HG03521 (cell line): ENCODE measurements at regions not wholly inside any gene's neighbourhood (a gene's known extent, or its start where the extent isn't known, plus 50 kb on each side); places are given as distances from the start of the nearest gene placed in this dataset.
"Not testable (repeated sequence)": the region's sequence is repeated elsewhere in the genome, so short reads cannot be mapped to it uniquely, and the experiment has no call there.

ENCODE experiments used
- ATAC-seq: cut with Tn5 transposase; IDR thresholded peaks from one replicate; pipeline ENCODE4 v1.9.1; 2021; ENCODE audit warnings: mild to moderate bottlenecking, moderate library complexity; ENCODE audit not compliant: unreplicated experiment

DNA sequence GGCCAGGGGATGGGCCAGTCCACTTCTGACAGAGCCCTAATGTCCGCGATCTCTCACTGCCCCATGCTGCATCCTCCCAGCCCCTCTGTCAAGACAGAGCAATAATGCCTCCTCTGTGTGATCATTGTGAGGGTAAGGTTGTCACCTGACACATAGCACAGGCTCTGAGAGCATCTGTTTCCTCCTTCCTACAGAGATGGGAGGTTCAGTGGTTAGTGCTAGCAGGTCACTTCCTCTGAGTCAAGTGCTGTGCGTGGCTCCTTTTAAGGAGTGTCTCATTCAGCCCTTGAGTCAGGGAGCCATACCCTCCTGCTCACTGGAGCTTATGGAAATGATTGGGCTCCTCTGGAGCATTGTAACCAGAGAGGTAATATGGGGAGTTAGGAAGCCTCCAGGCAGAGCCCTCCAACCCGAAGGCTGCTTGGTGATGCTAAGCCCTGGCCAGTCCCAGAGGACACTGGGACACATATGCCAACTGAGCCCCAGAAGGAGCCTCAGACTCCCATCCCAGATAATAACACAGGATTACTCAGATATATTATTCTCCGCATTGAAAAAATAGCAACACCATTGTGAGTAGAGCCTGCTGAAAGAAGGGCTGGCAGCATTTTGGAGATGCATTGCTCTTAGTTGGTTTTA is 189.0 kb downstream of the GALNT1 start:
- ATAC-seq = no peak

- ATAC-seq = no peak
Measured at GRCh38 chr18:35771172-35771571, 189.6 kb downstream of the GALNT1 start.

- no peak for ATAC-seq
Measured at GRCh38 chr18:35775887-35776286, 194.3 kb downstream of the GALNT1 start.

GRCh38 chr18:35776473-35776872 is 194.9 kb downstream of the GALNT1 start:
- ATAC-seq = no peak

- ATAC-seq = no peak
Measured at GRCh38 chr18:35777039-35777438, 195.4 kb upstream of the RMP24 start.

DNA sequence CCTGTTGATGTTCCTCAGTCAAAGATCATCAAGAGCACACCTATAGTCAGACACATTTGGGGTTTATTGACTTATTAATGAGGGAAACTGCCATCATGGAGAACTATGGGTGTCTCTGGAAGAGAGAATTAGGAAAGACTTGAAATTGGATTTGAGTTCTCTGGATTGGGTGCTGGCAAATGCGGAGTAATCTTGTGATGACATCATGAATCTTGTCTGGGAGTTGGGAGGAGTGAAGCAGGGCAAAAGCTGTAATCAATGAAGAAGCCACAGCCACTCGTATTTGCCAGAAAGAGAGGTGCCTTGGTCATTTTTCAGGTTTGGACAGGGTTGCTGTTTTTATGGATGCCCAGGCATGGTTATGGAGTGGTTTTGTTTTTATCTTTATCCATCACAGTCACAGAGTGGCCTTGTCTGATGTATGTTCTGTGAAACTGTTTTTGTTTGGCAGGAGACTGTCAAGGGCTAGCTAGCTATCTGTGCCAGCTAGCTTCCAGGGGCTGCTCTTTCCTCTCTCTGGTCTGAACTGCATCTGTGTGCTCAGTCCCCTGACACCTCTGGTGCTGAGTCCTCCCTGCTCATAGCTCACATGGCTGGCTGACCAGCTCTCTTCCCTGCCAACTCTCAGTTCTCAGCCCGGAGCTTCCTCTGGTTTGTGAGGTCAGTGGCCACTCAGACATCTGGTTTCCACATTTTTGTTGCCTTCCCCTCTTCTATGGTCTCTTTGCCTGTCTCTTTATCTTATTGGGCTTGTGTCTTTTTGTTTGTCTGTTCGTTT is 193.4 kb upstream of the RMP24 start:
- ATAC-seq = no peak

DNA sequence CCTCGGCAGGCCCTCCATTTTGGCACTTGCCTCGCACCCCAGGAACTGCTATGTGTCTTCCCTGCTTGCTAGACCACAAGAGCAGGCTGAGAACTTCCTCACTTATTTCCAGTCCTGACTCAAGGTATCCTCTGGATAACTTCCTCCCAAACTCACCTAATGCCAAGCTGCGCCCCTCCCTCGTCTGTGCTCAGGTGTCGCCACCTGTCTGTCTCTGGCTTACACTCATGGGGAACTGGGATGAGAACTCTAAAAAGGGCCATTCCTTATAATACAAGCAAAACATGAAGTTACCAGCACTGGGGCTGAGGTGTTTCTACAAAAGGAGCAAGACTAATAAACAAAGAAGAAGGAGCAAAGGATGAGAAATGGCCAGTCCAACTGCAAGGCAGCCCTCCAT is 191.5 kb upstream of the RMP24 start:
- ATAC-seq = no peak

- no peak for ATAC-seq
Measured at GRCh38 chr18:35782926-35783325, 189.6 kb upstream of the RMP24 start.

- no peak for ATAC-seq
Measured at GRCh38 chr18:35786365-35787042, 186.0 kb upstream of the RMP24 start.

- no peak for ATAC-seq
Measured at GRCh38 chr18:35789543-35789942, 182.9 kb upstream of the RMP24 start.

DNA sequence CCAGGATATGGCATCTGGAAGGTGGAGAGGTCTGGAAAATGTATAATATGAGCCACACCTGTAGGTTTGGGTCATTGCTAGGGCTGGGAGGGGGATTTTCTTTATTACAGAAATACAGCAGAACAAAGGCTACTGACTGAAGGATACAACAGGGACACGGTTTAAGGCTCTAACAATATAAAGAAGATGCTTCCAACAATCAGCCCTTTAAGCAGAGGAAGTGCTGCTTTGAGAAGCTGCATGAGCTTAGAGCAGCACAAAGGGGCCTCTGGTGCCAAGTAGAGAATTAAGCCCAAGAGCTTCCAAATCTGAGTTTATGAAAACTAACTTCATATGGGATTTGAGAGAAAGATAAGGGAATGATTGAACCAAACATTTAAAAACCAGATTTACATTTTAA is 174.5 kb upstream of the RMP24 start:
- no peak for ATAC-seq

DNA sequence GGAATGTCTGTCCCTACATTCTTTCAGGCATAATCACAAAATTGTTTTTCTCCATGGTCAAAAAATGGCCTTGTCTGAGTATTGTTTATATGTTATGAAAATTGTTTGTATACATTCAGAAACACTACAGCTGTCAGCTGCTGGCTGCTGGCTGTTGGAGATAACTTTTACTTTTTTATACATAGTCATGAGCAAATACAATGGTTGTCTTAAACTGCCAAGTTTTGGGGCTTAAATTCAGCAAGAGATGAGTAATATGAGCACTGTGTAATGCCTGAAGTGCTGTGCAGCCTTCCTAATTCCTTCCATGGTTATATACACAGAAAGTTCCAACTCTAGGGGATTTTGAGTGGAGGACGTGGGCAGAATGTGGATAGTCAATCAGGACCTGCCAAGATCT is 168.9 kb upstream of the RMP24 start:
- no peak for ATAC-seq

DNA sequence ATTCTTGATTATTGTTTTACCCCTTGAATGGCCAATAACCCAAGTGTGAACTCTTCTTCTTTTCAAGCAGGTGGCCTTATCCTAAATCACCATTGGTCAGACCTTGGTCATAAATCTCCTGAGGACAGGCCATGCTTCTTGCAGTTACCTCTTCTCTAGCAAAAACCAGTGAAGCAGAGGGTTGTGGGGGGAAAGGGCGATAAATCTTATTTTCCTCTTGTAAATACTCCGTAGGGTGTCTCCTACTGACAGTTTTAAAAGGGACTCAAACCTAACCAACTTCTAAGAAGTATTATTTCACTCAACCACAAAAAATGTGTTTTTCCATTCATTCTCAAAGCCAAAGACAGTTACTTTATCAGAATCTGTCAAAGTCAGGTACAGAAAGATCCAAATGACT is 168.1 kb upstream of the RMP24 start:
- ATAC-seq = no peak

DNA sequence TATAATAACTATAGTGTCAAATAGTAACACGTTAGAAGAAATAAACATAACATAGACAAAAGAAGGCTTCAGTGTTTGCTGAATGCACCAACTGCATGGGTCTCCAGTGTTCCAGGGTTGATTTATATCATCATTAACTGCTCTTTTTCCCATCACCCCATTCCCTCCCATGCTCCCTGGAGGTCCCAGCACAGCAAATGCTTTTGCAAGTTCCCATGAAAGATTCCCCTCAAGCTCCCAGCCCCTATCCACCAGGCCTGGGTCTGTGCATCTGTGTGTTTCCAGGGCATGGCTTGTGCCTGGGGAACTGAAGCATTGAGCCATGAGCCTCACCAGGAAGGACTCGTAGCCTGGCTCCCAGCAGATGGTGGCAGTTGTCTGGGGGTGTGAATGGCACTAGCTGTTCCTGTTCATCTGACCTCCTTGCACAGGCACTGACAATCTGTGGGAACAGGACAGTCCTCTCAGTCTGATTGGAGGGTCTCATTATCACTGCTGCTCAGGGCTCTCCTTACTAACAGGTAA is 164.6 kb upstream of the RMP24 start:
- ATAC-seq = no peak

GRCh38 chr18:35808796-35809195 is 163.7 kb upstream of the RMP24 start:
- ATAC-seq = no peak

DNA sequence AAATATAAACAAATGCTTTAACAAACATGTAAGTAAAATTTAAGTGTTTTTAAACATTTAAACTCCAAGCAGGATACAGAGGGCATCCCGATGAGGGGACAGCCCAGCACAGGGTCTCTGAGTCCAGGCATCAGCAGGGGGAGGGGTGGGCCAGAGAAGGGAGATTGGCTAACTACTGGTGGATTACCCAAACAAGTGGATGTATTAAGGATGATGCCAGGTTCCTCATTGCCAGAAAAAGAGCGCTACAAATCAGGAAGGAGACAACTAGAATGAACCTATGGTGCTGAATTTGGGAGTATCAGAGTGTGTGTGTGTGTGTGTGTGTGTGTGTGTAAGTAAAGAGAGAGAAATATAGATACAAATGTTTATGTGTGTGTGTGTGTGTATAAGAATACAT is 162.0 kb upstream of the RMP24 start:
- no peak for ATAC-seq

DNA sequence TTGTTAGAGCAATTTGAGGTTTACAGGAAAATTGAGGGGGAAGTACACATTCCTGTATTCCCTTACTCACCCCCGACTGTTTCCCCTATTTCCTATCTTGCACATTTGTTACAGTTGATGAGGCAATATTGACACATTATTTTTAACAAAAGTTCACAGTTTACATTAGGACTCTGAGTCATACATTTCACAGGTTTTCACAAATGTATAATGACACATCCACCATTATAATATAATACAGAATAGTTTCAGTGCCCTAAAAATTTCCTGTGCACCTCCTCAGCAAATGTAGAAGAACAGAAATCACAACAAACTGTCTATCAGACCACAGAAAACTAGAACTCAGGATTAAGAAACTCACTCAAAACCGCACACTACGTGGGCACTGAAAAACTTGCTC is 160.6 kb upstream of the RMP24 start:
- ATAC-seq = no peak

DNA sequence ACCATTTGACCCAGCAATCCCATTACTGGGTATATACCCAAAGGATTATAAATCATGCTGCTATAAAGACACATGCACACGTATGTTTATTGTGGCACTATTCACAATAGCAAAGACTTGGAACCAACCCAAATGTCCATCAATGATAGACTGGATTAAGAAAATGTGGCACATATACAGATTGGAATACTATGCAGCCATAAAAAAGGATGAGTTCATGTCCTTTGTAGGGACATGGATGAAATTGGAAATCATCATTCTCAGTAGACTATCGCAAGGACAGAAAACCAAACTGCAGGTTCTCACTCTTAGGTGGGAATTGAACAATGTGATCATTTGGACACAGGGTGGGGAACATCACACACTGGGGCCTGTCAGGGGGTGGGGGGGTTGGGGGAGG is 157.5 kb upstream of the RMP24 start:
- ATAC-seq = not testable (repeated sequence)

DNA sequence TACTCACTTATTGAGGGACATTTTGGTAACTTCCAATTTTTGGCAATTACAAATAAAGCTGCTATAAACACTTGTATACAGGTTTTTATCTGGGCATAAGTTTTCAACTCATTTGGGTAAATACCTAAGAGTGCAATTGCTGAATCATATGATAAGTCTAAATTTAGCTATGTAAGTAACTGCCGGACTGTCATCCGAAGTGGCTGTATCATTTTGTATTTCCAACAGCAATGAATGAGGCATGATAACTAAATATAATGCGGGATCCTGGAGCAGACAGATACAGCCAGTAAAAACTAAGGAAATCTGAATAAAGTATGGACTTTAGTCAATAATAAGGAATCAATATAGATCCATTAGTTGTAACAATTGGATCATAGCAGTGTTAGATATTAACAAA is 156.5 kb upstream of the RMP24 start:
- ATAC-seq = no peak

DNA sequence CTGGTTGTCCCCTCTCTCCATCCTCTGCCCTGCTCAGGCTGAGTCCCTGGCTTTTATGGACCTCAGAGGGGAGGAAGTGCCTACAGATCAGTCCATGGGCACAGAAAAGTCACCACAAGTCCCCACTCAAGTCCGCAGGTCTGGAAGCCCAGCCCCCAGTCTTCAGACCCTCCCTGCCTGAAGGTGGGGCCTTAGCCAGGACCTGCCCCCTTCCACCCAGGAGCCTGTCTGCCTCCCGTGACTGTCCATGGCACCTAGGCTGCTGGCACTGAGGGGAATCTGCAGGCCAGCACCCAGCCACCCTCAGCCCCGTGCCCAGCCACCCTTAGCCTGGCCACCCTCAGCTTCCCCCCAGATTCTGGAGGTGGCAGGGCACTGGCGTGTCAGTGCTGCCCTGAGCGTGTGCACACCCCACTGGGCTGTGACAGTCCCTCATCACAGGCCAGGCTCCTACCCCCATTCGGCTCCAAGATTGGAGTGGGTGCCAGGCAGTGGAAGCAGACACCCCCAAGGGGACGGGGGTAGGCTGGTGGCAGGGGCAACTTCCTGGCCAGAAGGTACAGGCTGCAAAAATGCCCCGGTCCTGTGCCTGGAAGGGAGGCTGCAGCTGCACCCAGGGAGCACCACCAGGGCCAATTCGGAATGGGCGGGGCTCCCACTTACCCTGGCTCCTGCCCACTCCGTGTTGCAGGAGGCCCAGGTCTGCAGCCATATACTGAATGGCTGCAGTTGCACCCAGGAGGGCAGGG is 154.7 kb upstream of the RMP24 start:
- ATAC-seq = no peak

DNA sequence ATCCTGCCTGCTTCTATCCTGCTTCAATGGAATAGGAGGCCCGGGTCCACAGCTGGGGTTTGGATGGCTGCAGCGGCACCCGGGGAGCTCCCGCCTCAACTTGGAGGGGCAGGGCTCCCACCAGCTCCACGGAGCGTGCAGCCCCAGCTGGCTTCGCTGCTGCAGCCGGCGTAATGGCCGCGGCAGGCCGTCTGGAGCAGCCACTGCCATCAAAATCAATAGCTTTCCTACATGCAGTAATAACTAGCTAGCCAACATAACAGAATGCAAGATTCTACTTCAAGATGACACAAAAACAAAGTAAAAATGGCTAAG is 154.2 kb upstream of the RMP24 start:
- no peak for ATAC-seq
